HAP-1 (cell line): ENCODE measurements at regions not wholly inside any gene's neighbourhood (a gene's known extent, or its start where the extent isn't known, plus 50 kb on each side); places are given as distances from the start of the nearest gene placed in this dataset.
"Not testable (repeated sequence)": the region's sequence is repeated elsewhere in the genome, so short reads cannot be mapped to it uniquely, and the experiment has no call there.

Source experiments
- DNase-seq, 2 experiments: peaks; one replicate each; pipeline ENCODE4 v3.0.0-alpha.2; 2016 to 2020; ENCODE audit warnings: low spot score in 2 of 2
- H3K27me3 ChIP-seq: fragments of 250-450 bp; sonication (Bioruptor Pico); 2 replicates; pipeline ENCODE4 v1.5.1; 2020; ENCODE audit warnings: low read depth, mild to moderate bottlenecking, moderate library complexity
- H3K36me3 ChIP-seq: fragments of 250-450 bp; sonication (Bioruptor Pico); replicated peaks from 2 replicates; pipeline ENCODE4 v1.5.1; 2020; ENCODE audit warnings: mild to moderate bottlenecking
- H3K4me1 ChIP-seq: fragments of 250-450 bp; sonication (Bioruptor Pico); 2 replicates; pipeline ENCODE4 v1.5.1; 2020; ENCODE audit warnings: mild to moderate bottlenecking
- H3K4me3 ChIP-seq: fragments of 250-450 bp; sonication (Bioruptor Pico); 2 replicates; pipeline ENCODE4 v1.5.1; 2020; ENCODE audit warnings: mild to moderate bottlenecking, moderate library complexity
- H3K9me3 ChIP-seq: fragments of 250-450 bp; sonication (Bioruptor Pico); 2 replicates; pipeline ENCODE4 v1.5.1; 2020; ENCODE audit warnings: mild to moderate bottlenecking, moderate library complexity
- in situ Hi-C: fragments of 300-500 bp; cut with MboI; formaldehyde crosslinking; loops from 3 replicates; pipeline ENCODE4 v1.14.3; 2020; ENCODE audit warnings: low sequenced_read_pairs, inconsistent platforms, mixed read lengths

- no peak for DNase-seq
- Histone ChIP-seq H3K4me3 (no peak overlapping the region), H3K9me3 (no peaks in the 10 kb centered on the region), H3K36me3 (no peaks in the 10 kb centered on the region), H3K4me1 (no peaks in the 10 kb centered on the region), H3K27me3 (no peaks in the 10 kb centered on the region)
- in situ Hi-C loops: no loop called here
These were observed 106.0 kb downstream of the BRMS1L start for GRCh38 chr14:35932136-35932535.

- no peaks in the 10 kb centered on the region for H3K9me3 ChIP-seq
- no peaks in the 10 kb centered on the region for H3K36me3 ChIP-seq
- no peak for DNase-seq
- H3K4me1 ChIP-seq: no peaks in the 10 kb centered on the region
- H3K4me3 ChIP-seq: no peak overlapping the region
- H3K27me3 ChIP-seq: no peaks in the 10 kb centered on the region
- in situ Hi-C loops: no loop called here
These were observed 105.2 kb downstream of the BRMS1L start for GRCh38 chr14:35931346-35931745.

- H3K4me3 ChIP-seq: no peak overlapping the region
- no peaks in the 10 kb centered on the region for H3K27me3 ChIP-seq
- in situ Hi-C loops: no loop called here
- no peaks in the 10 kb centered on the region for H3K36me3 ChIP-seq
- H3K9me3 ChIP-seq: no peaks in the 10 kb centered on the region
- H3K4me1 ChIP-seq: no peaks in the 10 kb centered on the region
- DNase-seq: no peak
These were observed 103.0 kb downstream of the BRMS1L start for GRCh38 chr14:35929186-35929585.

- no peaks in the 10 kb centered on the region for H3K27me3 ChIP-seq
- in situ Hi-C loops: no loop called here
- no peaks in the 10 kb centered on the region for H3K9me3 ChIP-seq
- no peaks in the 10 kb centered on the region for H3K36me3 ChIP-seq
- no peaks in the 10 kb centered on the region for H3K4me1 ChIP-seq
- DNase-seq: no peak
- no peak overlapping the region for H3K4me3 ChIP-seq
These were observed 101.6 kb downstream of the BRMS1L start for GRCh38 chr14:35927727-35928126.

- Histone ChIP-seq H3K4me1 (no peaks in the 10 kb centered on the region), H3K36me3 (no peaks in the 10 kb centered on the region), H3K27me3 (no peaks in the 10 kb centered on the region), H3K4me3 (no peak overlapping the region), H3K9me3 (no peaks in the 10 kb centered on the region)
- DNase-seq: no peak
- in situ Hi-C loops: no loop called here
These were observed 99.2 kb downstream of the BRMS1L start for GRCh38 chr14:35925319-35925718.

GRCh38 chr14:35922590-35922989 is 96.5 kb downstream of the BRMS1L start:
- DNase-seq, in situ Hi-C loops: not testable (repeated sequence)

GRCh38 chr14:35921745-35922144 is 95.6 kb downstream of the BRMS1L start:
- no peak overlapping the region for H3K4me3 ChIP-seq
- H3K9me3 ChIP-seq: no peaks in the 10 kb centered on the region
- H3K4me1 ChIP-seq: no peaks in the 10 kb centered on the region
- no peaks in the 10 kb centered on the region for H3K27me3 ChIP-seq
- in situ Hi-C loops: no loop called here
- no peak for DNase-seq
- no peaks in the 10 kb centered on the region for H3K36me3 ChIP-seq

More at GRCh38 chr14:35922590-35922989, 96.5 kb downstream of the BRMS1L start:
- not testable (repeated sequence) for H3K4me3 ChIP-seq, H3K9me3 ChIP-seq, H3K27me3 ChIP-seq, H3K4me1 ChIP-seq, H3K36me3 ChIP-seq
